ENCODE measurements at regions not wholly inside any gene's neighbourhood (a gene's known extent, or its start where the extent isn't known, plus 50 kb on each side); places are given as distances from the start of the nearest gene placed in this dataset.

- no peak for DNase-seq (ENCODE audit: low read depth)
- no peak overlapping the region for H3K4me3 ChIP-seq (ENCODE audit: low read depth, low read length)
- TF ChIP-seq CTCF (conservative IDR thresholded peaks at IDR 0.05; ENCODE audit: low read depth, low read length): no peak
These were observed 330.4 kb upstream of the SMIM21 start for GRCh38 chr18:75757951-75758350.

- no peak overlapping the region for H3K4me3 ChIP-seq (ENCODE audit: low read depth, low read length)
- DNase-seq (ENCODE audit: low read depth): no peak
These were observed 326.9 kb upstream of the SMIM21 start for GRCh38 chr18:75754433-75754832.

GRCh38 chr18:75753753-75754152, 326.2 kb upstream of the SMIM21 start:
- no peak overlapping the region for H3K4me3 ChIP-seq (ENCODE audit: low read depth, low read length)
- no peak for TF ChIP-seq CTCF (conservative IDR thresholded peaks at IDR 0.05; ENCODE audit: low read depth, low read length)
- DNase-seq (ENCODE audit: low read depth): no peak

More at GRCh38 chr18:75754433-75754832, 326.9 kb upstream of the SMIM21 start:
- no peak for TF ChIP-seq CTCF (conservative IDR thresholded peaks at IDR 0.05; ENCODE audit: low read depth, low read length)

- no peak overlapping the region for H3K4me3 ChIP-seq (ENCODE audit: low read depth, low read length)
- TF ChIP-seq CTCF (conservative IDR thresholded peaks at IDR 0.05; ENCODE audit: low read depth, low read length): no peak
- DNase-seq (ENCODE audit: low read depth): no peak
These were observed 325.3 kb upstream of the SMIM21 start for GRCh38 chr18:75752740-75753263.

- TF ChIP-seq CTCF (conservative IDR thresholded peaks at IDR 0.05; ENCODE audit: low read depth, low read length): no peak
- H3K4me3 ChIP-seq (ENCODE audit: low read depth, low read length): no peak overlapping the region
- no peak for DNase-seq (ENCODE audit: low read depth)
These were observed 317.6 kb upstream of the SMIM21 start for GRCh38 chr18:75745147-75745546.

GRCh38 chr18:75742516-75742915, 315.0 kb upstream of the SMIM21 start:
- no peak for TF ChIP-seq CTCF (conservative IDR thresholded peaks at IDR 0.05; ENCODE audit: low read depth, low read length)

GRCh38 chr18:75739682-75740081, 312.2 kb upstream of the SMIM21 start:
- no peak for DNase-seq (ENCODE audit: low read depth)
- H3K4me3 ChIP-seq (ENCODE audit: low read depth, low read length): no peak overlapping the region
- TF ChIP-seq CTCF (conservative IDR thresholded peaks at IDR 0.05; ENCODE audit: low read depth, low read length): no peak

More at GRCh38 chr18:75742516-75742915, 315.0 kb upstream of the SMIM21 start:
- no peak for DNase-seq (ENCODE audit: low read depth)
- H3K4me3 ChIP-seq (ENCODE audit: low read depth, low read length): no peak overlapping the region
